GM21737 (cell line): ENCODE measurements at regions not wholly inside any gene's neighbourhood (a gene's known extent, or its start where the extent isn't known, plus 50 kb on each side); places are given as distances from the start of the nearest gene placed in this dataset.
A peak's percentile ranks its signal among the peaks of the same experiment; 100 is the strongest.

ENCODE experiments used
- ATAC-seq: cut with Tn5 transposase; IDR thresholded peaks from one replicate; pipeline ENCODE4 v1.9.1; 2021; ENCODE audit warnings: mild to moderate bottlenecking, moderate library complexity; ENCODE audit not compliant: unreplicated experiment

DNA sequence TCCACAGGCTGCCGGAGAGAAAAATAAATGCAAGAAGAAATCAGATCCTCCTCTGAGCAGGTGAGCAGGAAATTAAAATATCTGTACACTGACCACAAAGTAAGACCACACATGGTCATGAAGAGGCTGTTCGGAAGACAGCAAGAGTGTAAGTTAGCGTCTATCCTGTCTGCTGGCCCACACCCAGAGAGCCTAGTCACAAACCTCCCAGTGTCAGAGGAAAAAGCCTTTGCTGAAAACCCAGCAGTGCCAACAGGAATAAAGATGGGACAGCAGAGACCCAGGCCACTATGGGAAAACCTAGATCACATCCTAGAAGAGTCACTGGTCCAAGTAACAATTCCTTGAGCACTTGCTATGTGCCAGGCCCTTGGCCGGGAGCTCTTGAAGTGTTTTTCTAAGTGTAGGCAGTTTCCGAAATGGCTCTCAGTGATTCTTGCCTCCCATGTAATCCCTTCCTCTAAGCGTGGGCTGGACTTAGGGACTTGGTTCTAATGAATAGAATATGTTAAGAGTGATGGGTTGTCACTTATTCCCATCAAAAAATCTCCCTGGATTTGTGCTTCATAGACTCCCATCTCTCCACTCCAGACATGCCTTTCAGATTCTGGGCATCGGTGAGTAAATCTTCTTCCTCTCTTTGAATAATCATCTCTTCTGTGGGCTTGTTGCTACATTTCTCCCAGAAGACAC, 110.9 kb upstream of the PKDCC start:
- no peak for ATAC-seq

DNA sequence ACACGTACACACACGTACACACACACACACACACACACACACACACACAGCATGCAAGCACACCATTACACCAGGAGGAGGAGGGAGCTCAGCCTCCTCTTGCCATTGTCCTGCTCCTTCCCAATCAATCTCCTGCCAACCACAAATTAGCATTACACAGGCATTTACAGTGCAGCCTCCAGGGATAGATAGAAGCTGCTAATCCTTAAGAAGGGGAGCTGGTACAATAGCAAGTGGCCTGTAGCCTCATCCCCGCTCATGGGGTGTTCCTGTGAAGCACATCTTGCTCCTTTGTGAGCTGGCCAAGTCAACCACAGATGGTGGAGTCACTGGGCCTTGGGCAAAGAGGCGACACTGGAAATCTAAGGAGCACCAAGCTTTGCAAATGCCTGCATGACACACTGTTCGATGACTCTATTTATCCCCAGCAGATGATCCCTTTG, 110.3 kb upstream of the PKDCC start:
- no peak for ATAC-seq

DNA sequence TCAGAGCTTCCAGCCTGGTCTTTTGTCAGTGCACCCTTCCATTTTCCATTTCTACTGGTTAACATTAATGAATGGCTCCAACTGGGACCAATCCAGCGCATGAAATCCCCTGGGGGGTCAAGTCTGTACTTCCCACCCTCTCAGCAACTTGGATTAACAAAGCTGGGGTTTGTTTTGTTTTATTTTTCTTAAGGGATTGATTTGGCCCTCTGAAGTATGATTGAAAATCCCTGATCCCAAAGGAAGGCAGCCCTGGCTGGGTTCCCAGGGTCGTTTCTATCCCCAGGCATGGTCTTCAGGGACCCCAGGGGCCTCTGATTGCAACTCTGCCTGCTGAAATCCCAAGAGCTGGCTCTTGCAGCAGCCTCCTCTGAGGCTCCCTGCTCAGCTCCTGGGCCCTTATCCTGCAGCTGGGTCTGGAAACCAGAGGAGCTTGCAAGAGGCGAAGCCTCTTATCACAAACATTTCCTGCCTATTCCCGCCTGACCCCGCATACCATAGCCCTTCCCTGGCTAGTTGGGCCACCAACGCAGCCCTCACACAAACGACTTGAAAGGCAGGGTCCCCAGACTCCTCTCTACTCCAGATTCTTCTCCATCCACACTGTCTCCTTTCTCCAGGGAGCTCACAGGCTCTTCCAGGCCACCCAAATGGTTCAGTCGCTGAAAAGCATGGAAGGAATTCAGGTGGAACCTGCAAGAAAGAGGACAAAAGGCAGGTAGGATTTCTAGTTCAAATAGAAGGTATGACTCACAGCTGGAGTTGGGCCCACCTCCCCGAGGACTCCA, 109.7 kb upstream of the PKDCC start:
- no peak for ATAC-seq

DNA sequence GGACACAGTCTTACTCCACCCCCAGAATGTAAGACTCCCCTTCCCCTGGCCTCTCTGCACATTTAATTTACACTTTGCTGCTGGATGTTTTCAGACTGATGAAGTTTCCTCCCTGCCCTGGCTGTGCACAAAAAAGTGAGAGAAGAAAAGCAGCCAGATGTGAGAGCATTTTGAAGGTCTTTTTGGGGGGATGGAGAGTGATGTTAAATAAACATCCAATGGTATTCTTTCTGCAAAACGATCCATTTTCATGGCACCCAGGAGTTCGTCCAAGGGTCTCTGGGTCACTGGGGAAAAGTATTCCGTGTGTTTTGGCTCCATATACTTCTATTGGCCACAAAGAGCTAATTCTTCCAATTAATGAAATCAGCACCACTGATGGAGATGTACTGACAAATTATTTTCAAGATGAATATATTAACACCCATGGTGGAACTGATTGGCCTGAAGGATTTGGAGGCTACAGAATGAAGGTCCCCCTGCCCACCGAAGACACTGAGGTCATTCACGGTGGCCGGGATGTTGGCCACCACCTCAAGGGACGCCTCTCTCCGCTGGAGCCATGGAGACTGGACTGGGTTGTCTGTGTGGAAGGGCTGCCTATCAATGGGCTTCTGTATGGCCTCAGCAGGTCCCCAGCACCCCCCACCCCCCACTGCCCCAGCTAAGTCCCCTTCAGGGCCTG, 107.6 kb upstream of the PKDCC start:
- no peak for ATAC-seq

DNA sequence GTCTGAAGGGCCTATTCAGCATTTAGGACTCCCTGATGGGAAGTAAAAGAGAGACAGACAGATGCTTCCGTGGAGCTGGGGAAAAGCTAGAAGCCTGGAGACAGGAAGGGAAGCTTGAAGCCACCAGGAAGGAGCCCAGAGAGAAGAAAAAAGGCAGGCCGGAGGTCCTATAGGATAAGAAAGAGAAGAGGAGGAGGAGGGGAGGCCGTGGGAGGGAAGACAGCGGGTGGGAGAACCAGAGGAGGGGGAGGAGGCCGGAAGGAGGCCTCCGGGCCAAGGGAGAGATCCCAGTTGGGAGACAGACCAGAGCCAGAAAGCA, 107.1 kb upstream of the PKDCC start:
- ATAC-seq: no peak

DNA sequence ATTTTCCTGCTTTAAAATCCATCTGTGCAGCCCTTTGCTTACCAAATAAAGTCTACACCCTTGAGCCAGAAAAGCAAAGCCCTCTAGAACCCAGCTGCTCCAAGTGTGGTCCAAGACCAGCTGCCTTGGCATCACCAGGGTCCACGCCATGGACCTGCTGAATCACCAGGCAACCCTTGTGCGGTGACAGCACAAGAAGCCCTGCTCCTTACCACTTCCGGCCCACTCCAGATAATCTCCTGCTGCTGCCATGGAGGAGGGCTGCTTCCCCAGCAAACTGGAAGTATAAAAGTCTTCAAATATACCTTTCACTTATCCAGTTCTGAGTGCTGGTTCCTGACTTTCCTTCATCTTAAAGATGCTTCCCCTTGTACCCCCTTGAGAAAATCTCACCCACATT, 106.0 kb upstream of the PKDCC start:
- ATAC-seq: no peak

DNA sequence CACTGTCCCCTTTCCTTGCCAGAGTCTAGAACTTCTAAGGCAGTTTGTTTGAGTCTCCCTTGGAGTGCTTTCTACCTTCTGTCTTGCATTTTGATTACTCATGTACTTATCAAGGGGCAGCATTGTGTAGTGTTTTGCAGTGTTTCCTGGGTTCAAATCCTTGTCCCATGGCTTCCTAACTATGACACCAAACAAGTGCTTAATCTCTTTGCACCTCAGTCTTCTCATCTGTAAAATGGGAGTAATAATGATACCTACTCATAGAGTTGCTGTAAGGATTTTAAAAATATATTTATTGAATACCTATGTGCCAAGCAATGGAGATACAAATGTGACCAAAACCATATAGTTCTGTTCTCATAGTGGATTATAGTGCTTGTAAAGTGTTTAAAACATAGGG, 105.5 kb upstream of the PKDCC start:
- ATAC-seq: no peak

DNA sequence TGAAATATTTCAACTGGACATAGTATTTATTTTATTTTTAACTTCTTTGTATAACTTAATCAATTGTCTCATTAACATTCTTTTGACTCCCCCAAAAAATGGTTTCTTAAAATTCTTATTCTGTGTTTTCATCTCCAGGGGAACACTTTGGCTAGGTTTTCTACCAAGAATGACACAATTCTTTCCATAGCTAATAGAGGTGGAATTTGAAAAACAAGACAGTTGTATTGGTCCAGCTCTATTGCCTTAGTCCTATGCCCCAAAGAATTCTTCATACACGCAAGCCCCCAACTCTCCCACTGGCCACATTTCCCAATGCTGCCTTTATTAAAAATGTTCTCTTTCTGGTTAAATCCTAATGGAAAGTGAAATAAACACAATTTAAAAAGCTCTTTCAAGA, 104.7 kb upstream of the PKDCC start:
- ATAC-seq: no peak

DNA sequence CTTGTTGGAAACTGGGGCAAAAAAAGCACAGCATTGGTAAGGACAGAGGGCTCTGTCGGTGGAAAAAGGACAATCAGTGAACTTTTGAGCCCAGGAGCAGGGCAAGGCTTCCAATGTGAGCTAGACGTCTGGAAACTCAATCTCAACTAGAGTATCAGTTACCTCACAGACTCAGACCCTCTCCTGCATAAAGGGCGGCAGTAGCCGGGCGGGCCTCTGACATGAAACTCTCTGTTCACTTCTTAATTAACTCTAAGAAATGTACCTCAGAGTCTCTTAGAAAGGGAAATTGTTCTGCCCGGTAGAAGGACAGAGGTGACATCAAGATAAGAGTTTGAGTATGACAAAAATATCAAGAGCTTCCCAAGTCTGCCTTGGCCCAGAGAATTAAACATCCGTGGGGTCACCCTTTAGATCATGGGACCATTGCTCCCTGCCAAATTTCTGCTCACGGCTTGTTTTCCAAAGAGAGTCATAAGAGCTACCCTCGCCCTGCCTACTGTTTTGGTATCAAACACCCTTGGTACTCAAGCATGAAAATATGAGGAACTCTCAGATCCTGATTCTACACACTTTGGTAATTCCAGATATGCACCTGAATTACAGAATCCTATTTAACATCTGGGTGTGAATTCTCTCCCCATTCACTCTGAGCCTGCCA, 103.5 kb upstream of the PKDCC start:
- ATAC-seq: no peak

DNA sequence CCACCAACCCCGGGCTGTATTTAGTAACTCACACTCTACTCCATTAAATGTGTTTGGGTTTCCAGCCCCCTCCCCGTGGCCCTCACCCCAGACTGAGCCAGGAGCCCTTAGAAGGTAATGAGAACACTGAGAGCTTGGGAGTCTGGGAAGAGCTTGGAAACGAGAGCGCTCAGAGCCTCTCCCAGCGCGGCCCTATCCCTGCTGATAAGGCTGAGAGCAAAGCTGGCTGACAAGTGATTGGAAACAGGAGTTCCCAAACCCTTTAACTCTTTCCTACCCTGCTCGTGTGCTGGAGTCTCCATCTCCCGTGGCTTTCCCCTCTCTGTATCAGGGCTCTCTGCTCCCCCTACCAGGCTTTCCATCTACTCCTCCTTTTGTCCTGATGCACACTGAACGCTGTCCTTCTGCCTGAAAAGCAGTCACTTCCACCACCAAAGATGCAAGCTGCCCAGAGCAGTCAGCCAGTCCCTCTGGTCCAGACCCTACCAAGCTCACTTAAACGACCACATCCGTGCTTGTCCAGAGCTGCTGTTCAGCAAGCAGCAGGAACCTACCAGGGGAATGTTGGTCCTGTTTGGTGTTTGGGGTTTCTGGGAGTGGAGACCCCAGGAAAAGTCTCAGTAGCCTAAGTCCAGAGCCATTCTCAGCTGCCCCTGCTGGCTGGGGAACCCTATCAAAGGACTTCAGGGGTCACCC, 100.0 kb upstream of the PKDCC start:
- ATAC-seq: no peak

DNA sequence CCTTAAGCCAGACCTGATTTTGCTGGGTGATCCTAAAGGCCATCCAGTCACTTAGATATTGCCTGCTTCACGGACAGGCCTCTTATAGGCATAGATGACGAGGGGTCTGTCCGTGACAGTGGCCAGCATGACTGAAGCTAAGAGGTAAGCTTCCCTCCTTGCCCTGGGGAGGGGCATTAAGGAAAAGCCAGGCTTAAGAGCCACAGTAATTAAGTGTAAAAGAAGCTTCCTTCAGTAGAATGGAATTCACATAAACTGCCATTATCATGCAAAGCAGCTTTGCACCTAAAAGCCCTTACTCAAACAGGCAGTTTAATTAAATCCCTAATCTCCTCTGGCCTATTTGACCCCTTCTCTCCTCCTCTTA, 99.4 kb upstream of the PKDCC start:
- no peak for ATAC-seq

DNA sequence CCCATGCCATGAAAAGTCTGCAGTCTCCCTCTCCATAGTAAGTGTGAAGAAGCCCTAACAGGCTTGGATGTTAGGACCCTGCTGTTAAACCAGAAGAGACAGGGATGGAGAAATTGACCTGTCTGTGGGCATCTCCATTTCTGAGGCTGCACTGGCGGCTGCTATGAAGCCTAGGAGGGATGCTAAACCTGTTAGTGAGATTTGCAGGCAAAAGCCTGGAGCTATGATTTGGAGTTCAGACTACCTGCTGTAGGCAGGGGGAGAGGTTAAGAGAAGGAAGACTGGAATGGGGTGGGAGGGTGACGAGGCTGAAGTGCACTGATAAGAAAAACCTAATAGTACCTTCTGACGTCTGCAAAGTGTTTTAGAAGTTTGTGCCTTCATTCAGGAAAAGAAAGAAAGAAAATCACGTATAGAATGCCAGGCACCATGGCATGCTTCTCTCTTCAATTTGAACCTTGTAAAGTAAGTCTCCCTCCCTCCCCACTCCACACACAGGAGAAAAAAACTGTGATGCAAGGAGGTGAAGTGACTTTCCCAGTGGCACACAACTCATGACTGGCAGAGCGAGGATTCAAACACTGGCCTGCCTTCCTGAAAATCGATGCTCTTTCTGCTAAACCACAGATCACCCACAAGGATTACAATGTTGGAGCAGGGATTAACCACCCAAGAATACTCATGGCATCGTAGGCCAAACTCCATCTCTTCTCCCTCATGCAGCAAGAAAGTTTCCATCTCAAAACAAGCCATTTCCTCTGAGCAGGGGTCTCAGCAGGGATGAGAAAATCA, 98.5 kb upstream of the PKDCC start:
- no peak for ATAC-seq

DNA sequence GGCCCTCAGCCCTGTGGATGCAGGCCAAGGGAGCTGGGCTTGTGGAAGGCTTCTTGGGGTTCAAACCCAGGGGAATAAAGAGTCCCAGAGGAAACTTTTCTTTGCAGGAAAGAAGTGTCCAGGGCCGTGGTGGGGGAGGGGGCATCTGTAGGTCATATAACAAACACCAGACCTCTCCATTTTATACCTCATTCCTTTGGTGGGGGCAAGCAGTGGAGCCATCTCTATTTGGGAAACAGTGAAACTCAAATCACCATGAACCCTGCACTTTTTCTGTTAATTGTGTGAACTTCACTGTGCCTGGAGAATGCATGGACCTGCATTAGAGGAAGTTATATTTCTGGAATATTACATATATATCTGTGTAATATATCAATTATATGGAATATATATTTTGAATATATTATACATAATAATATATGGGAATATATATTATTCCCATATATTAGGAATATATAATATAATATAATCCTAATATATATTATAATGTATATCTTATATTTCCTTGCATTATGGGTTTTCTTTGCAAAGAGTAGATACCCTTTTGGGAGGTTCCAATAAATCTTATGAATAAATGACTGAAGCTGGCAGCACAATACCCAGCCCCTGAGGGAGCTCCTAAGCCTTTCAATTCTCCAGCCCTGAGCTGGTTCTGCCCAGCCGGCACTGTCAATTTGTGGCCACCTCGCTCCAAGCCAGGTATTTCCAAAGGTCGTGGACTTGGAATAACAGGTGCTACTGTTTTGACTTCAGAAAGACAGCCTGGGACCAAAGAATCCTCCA, 97.7 kb upstream of the PKDCC start:
- ATAC-seq: no peak

DNA sequence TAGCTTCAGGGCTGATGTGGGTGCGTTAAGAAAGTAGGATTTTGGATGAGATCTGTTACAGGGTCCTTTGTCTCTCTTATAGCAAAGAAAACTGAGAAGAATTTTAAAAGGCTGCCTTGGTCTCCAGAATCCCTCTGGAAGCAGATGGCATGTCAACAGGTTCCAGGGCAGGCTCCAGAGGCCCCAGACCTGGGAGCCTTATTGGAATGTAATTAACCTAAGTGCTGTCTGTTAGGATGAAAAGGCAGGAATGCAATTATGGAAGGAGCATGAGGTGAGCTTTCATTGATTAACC, 97.2 kb upstream of the PKDCC start:
- no peak for ATAC-seq

DNA sequence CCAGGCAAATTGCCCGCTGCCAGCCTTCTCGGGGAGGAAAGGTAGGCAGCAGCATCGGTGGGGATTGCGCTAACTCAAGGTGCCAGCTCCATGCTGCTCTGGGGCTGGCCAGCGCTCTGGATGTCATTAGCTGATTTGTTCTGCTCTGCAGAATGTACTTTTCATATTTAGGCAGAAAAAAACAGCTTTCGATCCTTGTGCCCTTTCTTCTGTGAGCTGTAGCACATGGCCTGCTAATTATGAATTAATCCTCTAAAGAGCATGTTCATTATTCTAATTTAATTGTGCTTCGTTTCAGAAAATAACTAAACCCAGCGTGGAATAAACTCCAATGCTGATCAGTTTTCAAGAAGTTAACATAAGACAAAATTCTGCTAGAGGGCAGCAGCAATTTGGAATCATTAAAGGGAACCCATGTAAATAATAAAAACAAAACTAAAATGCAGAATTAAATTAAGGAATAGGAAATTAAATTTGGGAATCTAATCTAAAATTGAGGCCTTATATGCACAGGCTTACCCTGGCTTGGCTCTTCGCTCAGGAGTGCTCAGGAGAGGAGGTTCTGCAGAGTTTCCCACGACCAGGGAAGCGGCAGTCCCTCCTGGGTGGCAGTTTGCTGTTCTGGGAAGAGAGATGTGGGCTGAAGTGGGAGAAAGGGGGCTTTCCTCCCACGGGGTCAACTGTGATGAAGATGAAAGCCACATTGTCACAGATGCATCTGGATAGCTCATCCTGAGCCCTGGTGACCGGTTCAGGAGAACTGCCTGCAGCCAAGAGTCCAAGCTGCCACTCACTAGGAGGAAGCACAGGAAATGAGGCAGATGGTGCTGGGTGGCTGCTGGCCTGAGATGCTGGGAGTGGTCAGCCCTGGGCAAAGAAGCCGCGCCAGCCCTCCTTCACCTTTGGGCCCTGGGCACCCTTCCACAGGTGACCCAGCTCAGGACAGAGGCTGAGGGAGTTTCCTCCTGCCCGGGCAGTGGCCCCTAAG, 93.2 kb upstream of the PKDCC start:
- ATAC-seq: no peak

DNA sequence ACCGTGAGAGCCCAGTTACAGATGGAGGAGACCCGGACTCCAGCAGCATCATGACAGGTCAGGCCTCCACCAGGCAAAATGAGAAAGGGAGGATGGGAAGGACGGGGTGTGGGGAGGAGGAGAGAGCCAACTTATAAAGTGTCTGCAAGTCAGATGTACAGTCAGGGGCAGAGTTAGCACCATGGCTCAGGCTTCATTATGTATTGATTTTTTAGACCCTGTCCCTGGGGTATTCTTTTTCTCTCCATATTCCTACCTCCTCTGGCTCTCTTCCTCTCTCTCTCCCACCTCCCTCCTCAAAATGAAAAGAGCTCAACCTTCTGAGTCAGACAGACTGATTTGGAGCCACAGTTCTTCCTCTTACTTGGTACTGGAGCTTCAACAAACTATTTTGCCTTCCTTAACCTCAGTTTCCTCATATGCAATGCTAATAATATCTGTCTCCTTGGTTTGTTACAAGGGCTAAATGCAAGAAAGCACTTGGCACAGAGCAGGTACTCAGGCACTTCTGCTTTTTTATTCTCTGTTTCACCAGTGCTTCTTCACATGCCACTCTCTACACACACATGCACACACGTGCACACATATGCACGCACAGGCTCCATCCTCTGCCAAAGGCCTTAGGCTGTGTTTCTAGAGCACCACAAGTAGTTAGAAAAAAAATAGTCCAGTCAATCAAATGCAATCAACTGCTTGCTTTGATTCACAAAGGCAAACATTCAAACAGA, 92.3 kb upstream of the PKDCC start:
- ATAC-seq: peak; percentile 54

DNA sequence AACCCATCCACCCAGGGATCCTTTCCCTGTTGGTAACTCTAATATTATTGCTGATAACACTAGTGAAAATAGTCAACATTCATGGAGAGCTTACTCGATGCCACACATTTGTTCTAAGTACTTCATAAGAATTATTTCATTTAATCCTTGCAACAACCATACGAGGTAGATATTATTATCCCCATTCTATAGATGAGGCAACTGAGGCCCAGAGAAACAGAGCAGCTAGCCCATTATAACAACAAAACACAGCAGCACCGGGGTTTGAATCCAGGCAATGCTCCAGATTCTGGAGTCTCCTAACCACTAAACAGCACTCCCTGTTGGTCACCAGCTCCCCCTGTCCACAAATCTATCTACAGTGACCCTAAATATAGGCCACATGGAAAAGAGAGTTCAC, 90.4 kb upstream of the PKDCC start:
- no peak for ATAC-seq

DNA sequence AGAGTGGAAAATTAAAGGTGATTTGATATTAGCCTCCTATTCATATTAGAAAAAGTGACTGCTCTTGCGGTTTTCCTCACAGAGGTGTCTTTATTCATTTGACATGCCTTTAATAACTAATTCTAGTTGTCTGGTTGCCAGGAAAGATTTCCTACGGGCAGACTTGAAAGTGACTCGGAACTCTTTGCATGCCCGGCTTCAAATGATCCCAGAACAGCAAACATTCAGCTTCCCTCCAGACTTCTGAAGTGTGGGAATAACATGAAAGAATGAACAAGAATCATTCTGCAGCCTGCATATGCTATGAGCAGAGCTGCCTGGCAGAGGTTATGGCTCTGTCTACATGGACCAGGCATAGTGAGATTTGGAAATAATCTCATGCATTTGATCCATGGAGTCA, 89.6 kb upstream of the PKDCC start:
- no peak for ATAC-seq
